Parathyroid adenoma (tissue), 2 donors: ENCODE measurements at regions not wholly inside any gene's neighbourhood (a gene's known extent, or its start where the extent isn't known, plus 50 kb on each side); places are given as distances from the start of the nearest gene placed in this dataset.
"Not testable (repeated sequence)": the region's sequence is repeated elsewhere in the genome, so short reads cannot be mapped to it uniquely, and the experiment has no call there.

Experiments
- H2AFZ ChIP-seq: fragments of 300-600 bp; sonication (generic); one replicate; pipeline ENCODE4 v1.7.0; 2017; ENCODE audit warnings: antibody characterized with exemption, mild to moderate bottlenecking
- H3K27ac ChIP-seq: fragments of 300-600 bp; sonication (generic); one replicate; pipeline ENCODE4 v1.7.0; 2017
- H3K27me3 ChIP-seq: fragments of 300-600 bp; sonication (generic); one replicate; pipeline ENCODE4 v1.7.0; 2017; ENCODE audit warnings: low read length; ENCODE audit not compliant: control insufficient read depth, insufficient read depth
- H3K36me3 ChIP-seq: fragments of 300-600 bp; sonication (generic); one replicate; pipeline ENCODE4 v1.7.0; 2017; ENCODE audit warnings: low read length; ENCODE audit not compliant: control insufficient read depth, insufficient read depth
- H3K4me1 ChIP-seq: fragments of 300-600 bp; sonication (generic); one replicate; pipeline ENCODE4 v1.7.0; 2017; ENCODE audit warnings: control low read depth
- H3K4me2 ChIP-seq: fragments of 300-600 bp; sonication (generic); one replicate; pipeline ENCODE4 v1.7.0; 2017; ENCODE audit warnings: low read length
- H3K4me3 ChIP-seq: fragments of 300-600 bp; sonication (generic); one replicate; pipeline ENCODE4 v1.7.0; 2017; ENCODE audit warnings: low read depth, low read length
- H3K79me2 ChIP-seq: fragments of 300-600 bp; sonication (generic); one replicate; pipeline ENCODE4 v1.7.0; 2017; ENCODE audit warnings: control low read depth
- H3K9ac ChIP-seq: fragments of 300-600 bp; sonication (generic); one replicate; pipeline ENCODE4 v1.7.0; 2017; ENCODE audit warnings: mild to moderate bottlenecking
- H3K9me3 ChIP-seq: fragments of 300-600 bp; sonication (generic); one replicate; pipeline ENCODE4 v1.7.0; 2017; ENCODE audit warnings: low read length; ENCODE audit not compliant: control insufficient read depth
- CTCF ChIP-seq: fragments of 300-600 bp; sonication (generic); IDR thresholded peaks from one replicate; pipeline ENCODE4 v1.7.0; 2017; ENCODE audit warnings: antibody characterized with exemption, mild to moderate bottlenecking
- donor health status: primary hyperparathyroidism.

DNA sequence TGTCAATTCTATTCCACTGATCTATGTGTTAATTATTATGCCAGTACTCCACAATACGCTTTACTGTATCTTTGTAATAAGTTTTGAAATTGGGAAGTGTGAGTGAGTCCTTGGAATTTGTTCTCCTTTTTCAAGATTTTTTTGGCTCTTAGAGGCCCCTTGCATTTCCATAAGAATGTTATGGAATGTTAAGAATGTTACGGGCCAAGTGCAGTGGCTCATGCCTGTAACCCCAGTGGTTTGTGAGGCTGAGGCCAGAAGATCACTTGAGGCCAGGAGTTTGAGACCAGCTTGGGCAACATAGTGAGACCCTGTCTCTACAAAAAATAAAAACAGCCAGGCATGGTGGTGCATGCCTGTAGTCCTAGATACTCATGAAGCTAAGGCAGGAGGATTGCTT, 167.6 kb upstream of the CXorf66 start:
- H3K9ac ChIP-seq = no peak overlapping the region
- H3K27ac ChIP-seq = no peak overlapping the region
- no peaks in the 10 kb centered on the region for H3K4me1 ChIP-seq
- H3K4me3 ChIP-seq = no peak overlapping the region
- H3K9me3 ChIP-seq = no peaks in the 10 kb centered on the region
- H3K4me2 ChIP-seq = no peak overlapping the region
- TF ChIP-seq CTCF = no peak
- H3K27me3 ChIP-seq = no peaks in the 10 kb centered on the region
- no peaks in the 10 kb centered on the region for H3K36me3 ChIP-seq
- H3K79me2 ChIP-seq = no peaks in the 10 kb centered on the region
- H2AFZ ChIP-seq = no peak overlapping the region

- Histone ChIP-seq H3K9ac (no peak overlapping the region), H3K27ac (no peak overlapping the region), H3K9me3 (no peaks in the 10 kb centered on the region), H3K79me2 (no peaks in the 10 kb centered on the region), H3K4me2 (no peak overlapping the region), H3K4me3 (no peak overlapping the region), H3K4me1 (no peaks in the 10 kb centered on the region), H3K27me3 (no peaks in the 10 kb centered on the region), H3K36me3 (no peaks in the 10 kb centered on the region), H2AFZ (no peak overlapping the region)
- no peak for TF ChIP-seq CTCF
Observed at GRCh38 chrX:140123446-140123845, 158.1 kb upstream of the CXorf66 start.

GRCh38 chrX:140114059-140114458, 148.7 kb upstream of the CXorf66 start:
- not testable (repeated sequence) for H2AFZ ChIP-seq, H3K27me3 ChIP-seq, H3K36me3 ChIP-seq, H3K9me3 ChIP-seq, H3K4me2 ChIP-seq, H3K4me3 ChIP-seq, H3K9ac ChIP-seq, H3K79me2 ChIP-seq, H3K27ac ChIP-seq, H3K4me1 ChIP-seq

- Histone ChIP-seq H3K9ac (no peak overlapping the region), H3K9me3 (no peaks in the 10 kb centered on the region), H3K36me3 (no peaks in the 10 kb centered on the region), H3K4me1 (no peaks in the 10 kb centered on the region), H3K79me2 (no peaks in the 10 kb centered on the region), H3K27ac (no peak overlapping the region), H3K27me3 (no peaks in the 10 kb centered on the region), H3K4me3 (no peak overlapping the region), H3K4me2 (no peak overlapping the region), H2AFZ (no peak overlapping the region)
- TF ChIP-seq CTCF = no peak
Observed at GRCh38 chrX:140110081-140110650, 144.8 kb upstream of the CXorf66 start.

GRCh38 chrX:140104760-140105159, 139.4 kb upstream of the CXorf66 start:
- Histone ChIP-seq H3K4me2 (no peak overlapping the region), H3K79me2 (no peaks in the 10 kb centered on the region), H3K9ac (no peak overlapping the region), H3K4me3 (no peak overlapping the region), H3K4me1 (no peaks in the 10 kb centered on the region), H2AFZ (no peak overlapping the region), H3K27me3 (no peaks in the 10 kb centered on the region), H3K9me3 (no peaks in the 10 kb centered on the region), H3K27ac (no peak overlapping the region), H3K36me3 (no peaks in the 10 kb centered on the region)
- TF ChIP-seq CTCF = no peak
